Panc1 (cell line): ENCODE measurements at regions not wholly inside any gene's neighbourhood (a gene's known extent, or its start where the extent isn't known, plus 50 kb on each side); places are given as distances from the start of the nearest gene placed in this dataset.

Experiments
- CTCF ChIP-seq: fragments of 450-650 bp; IDR thresholded peaks from 2 replicates; pipeline ENCODE4 v1.5.1; 2017; ENCODE audit warnings: mild to moderate bottlenecking
- POLR2AphosphoS5 ChIP-seq: IDR thresholded peaks from 2 replicates; pipeline ENCODE4 v1.6.1; 2012; ENCODE audit warnings: mild to moderate bottlenecking, low read depth, low read length, moderate library complexity
- REST ChIP-seq, 2 experiments: IDR thresholded peaks; 2 replicates each; pipeline ENCODE4 v1.6.1; 2011 to 2012; ENCODE audit warnings: low read depth in 2 of 2, control low read depth in 1 of 2, low read length in 1 of 2, mild to moderate bottlenecking in 1 of 2, moderate library complexity in 1 of 2; ENCODE audit not compliant: insufficient read depth in 1 of 2
- SIN3A ChIP-seq: IDR thresholded peaks from 2 replicates; pipeline ENCODE4 v1.6.1; 2012; ENCODE audit warnings: low read depth, mild to moderate bottlenecking, low read length, moderate library complexity, borderline replicate concordance; ENCODE audit not compliant: insufficient read depth
- TCF7L2 ChIP-seq: IDR thresholded peaks from 2 replicates; pipeline ENCODE4 v1.6.1; 2011; ENCODE audit warnings: mild to moderate bottlenecking, low read depth, low read length, inconsistent platforms

GRCh38 chr12:114241973-114242434 is 163.9 kb downstream of the TBX5 start:
- TF ChIP-seq CTCF (no peak), TCF7L2 (no peak), SIN3A (no peak), POLR2AphosphoS5 (no peak), REST (IDR thresholded peaks at IDR 0.05; ENCODE audit: insufficient read depth in 1 of 2, low read depth in 2 of 2, low read length in 1 of 2) (no peak)
